Chondrocyte (in vitro differentiated cells): ENCODE measurements at regions not wholly inside any gene's neighbourhood (a gene's known extent, or its start where the extent isn't known, plus 50 kb on each side); places are given as distances from the start of the nearest gene placed in this dataset.

Source experiments
- DNase-seq: peaks from one replicate; pipeline ENCODE4 v3.0.0; 2021; ENCODE audit warnings: mixed read lengths, low spot score
- H3K27ac Mint-ChIP-seq: one replicate; pipeline ENCODE4 v1.8.0; 2021; ENCODE audit warnings: mild to moderate bottlenecking, moderate library complexity, mixed read lengths; ENCODE audit not compliant: unreplicated experiment
- H3K27me3 Mint-ChIP-seq: 2 replicates; pipeline ENCODE4 v1.8.0; 2021; ENCODE audit warnings: low read depth, mixed read lengths
- H3K36me3 Mint-ChIP-seq: 2 replicates; pipeline ENCODE4 v1.8.0; 2021; ENCODE audit warnings: low read depth, mixed read lengths
- H3K4me1 Mint-ChIP-seq: 2 replicates; pipeline ENCODE4 v1.8.0; 2021; ENCODE audit warnings: low read depth, mild to moderate bottlenecking, mixed read lengths
- H3K4me3 Mint-ChIP-seq: one replicate; pipeline ENCODE4 v1.8.0; 2021; ENCODE audit warnings: mild to moderate bottlenecking, moderate library complexity, mixed read lengths; ENCODE audit not compliant: unreplicated experiment
- H3K9me3 Mint-ChIP-seq: 2 replicates; pipeline ENCODE4 v1.8.0; 2021; ENCODE audit warnings: low read depth, mixed read lengths
- CTCF ChIP-seq: fragments of 200-600 bp; sonication (generic); IDR thresholded peaks from 2 replicates; pipeline ENCODE4 v1.5.0; 2021; ENCODE audit warnings: antibody characterized with exemption, mild to moderate bottlenecking, moderate library complexity

- no peaks in the 10 kb centered on the region for H3K36me3 Mint-ChIP-seq
- H3K4me1 Mint-ChIP-seq = peaks cover 57% of the 10 kb centered on the region
- peak overlapping the region; percentile 86 for H3K27ac Mint-ChIP-seq
- H3K9me3 Mint-ChIP-seq = no peaks in the 10 kb centered on the region
- TF ChIP-seq CTCF = no peak
- no peaks in the 10 kb centered on the region for H3K27me3 Mint-ChIP-seq
- no peak for DNase-seq
- H3K4me3 Mint-ChIP-seq = no peak overlapping the region
Measured at GRCh38 chr14:58871573-58871972, 233.8 kb downstream of the DACT1 start.

GRCh38 chr14:58872061-58872460 lies 234.3 kb downstream of the DACT1 start:
- Mint-ChIP-seq H3K36me3 (no peaks in the 10 kb centered on the region), H3K4me3 (peak overlapping the region; percentile 28), H3K27me3 (no peaks in the 10 kb centered on the region), H3K27ac (peak overlapping the region; percentile 86), H3K4me1 (peaks cover 58% of the 10 kb centered on the region), H3K9me3 (peaks cover 4% of the 10 kb centered on the region)
- no peak for DNase-seq
- no peak for TF ChIP-seq CTCF

- no peak for DNase-seq
- H3K9me3 Mint-ChIP-seq = peaks cover 6% of the 10 kb centered on the region
- no peak for TF ChIP-seq CTCF
- no peaks in the 10 kb centered on the region for H3K36me3 Mint-ChIP-seq
- H3K4me3 Mint-ChIP-seq = no peak overlapping the region
- peaks cover 49% of the 10 kb centered on the region for H3K4me1 Mint-ChIP-seq
- H3K27me3 Mint-ChIP-seq = no peaks in the 10 kb centered on the region
- H3K27ac Mint-ChIP-seq = peak overlapping the region; percentile 86
Measured at GRCh38 chr14:58873228-58873953, 235.6 kb downstream of the DACT1 start.

- Mint-ChIP-seq H3K27ac (no peak overlapping the region), H3K9me3 (peaks cover 11% of the 10 kb centered on the region), H3K27me3 (no peaks in the 10 kb centered on the region), H3K4me1 (peaks cover 46% of the 10 kb centered on the region), H3K4me3 (no peak overlapping the region), H3K36me3 (peaks cover 1% of the 10 kb centered on the region)
- no peak for DNase-seq
- TF ChIP-seq CTCF = no peak
Measured at GRCh38 chr14:58875613-58876012, 237.9 kb downstream of the DACT1 start.

- Mint-ChIP-seq H3K4me3 (no peak overlapping the region), H3K36me3 (peaks cover 1% of the 10 kb centered on the region), H3K27ac (no peak overlapping the region), H3K4me1 (peaks cover 39% of the 10 kb centered on the region), H3K27me3 (no peaks in the 10 kb centered on the region), H3K9me3 (peaks cover 11% of the 10 kb centered on the region)
- TF ChIP-seq CTCF = no peak
- no peak for DNase-seq
Measured at GRCh38 chr14:58876608-58877007, 238.8 kb downstream of the DACT1 start.
